SJCRH30 (cell line): ENCODE measurements at regions not wholly inside any gene's neighbourhood (a gene's known extent, or its start where the extent isn't known, plus 50 kb on each side); places are given as distances from the start of the nearest gene placed in this dataset.

Source experiments
- DNase-seq, 2 experiments: peaks; one replicate each; pipeline ENCODE4 v3.0.0-alpha.2; 2015 to 2020
- H3K27ac ChIP-seq: fragments of 250-450 bp; sonication (Bioruptor Pico); 2 replicates; pipeline ENCODE4 v1.5.1; 2020; ENCODE audit warnings: mild to moderate bottlenecking, moderate library complexity
- H3K27me3 ChIP-seq: fragments of 250-450 bp; sonication (Bioruptor Pico); 2 replicates; pipeline ENCODE4 v1.5.1; 2020; ENCODE audit warnings: mild to moderate bottlenecking, moderate library complexity
- H3K36me3 ChIP-seq: fragments of 250-450 bp; sonication (Bioruptor Pico); 2 replicates; pipeline ENCODE4 v1.5.1; 2020; ENCODE audit warnings: mild to moderate bottlenecking, moderate library complexity
- H3K4me1 ChIP-seq: fragments of 250-450 bp; sonication (Bioruptor Pico); 2 replicates; pipeline ENCODE4 v1.5.1; 2020; ENCODE audit warnings: mild to moderate bottlenecking, moderate library complexity
- H3K4me3 ChIP-seq: fragments of 250-450 bp; sonication (Bioruptor Pico); 2 replicates; pipeline ENCODE4 v1.5.1; 2020; ENCODE audit warnings: mild to moderate bottlenecking, moderate library complexity
- H3K9me3 ChIP-seq: fragments of 250-450 bp; sonication (Bioruptor Pico); replicated peaks from 2 replicates; pipeline ENCODE4 v1.5.1; 2020; ENCODE audit warnings: mild to moderate bottlenecking, moderate library complexity

- Histone ChIP-seq H3K4me3 (no peak overlapping the region), H3K4me1 (peaks cover 5% of the 10 kb centered on the region; the same call in 1 of the 2 replicates), H3K36me3 (no peaks in the 10 kb centered on the region), H3K27me3 (no peaks in the 10 kb centered on the region), H3K27ac (no peak overlapping the region), H3K9me3 (0 out of 2 replicates have a peak, but pooled peaks cover 4% of the 10 kb centered on the region)
- DNase-seq = peak; percentile 34 to 73
Measured at GRCh38 chr7:33744293-33745075, 160.9 kb upstream of the BMPER start.

GRCh38 chr7:33745934-33746333, 159.4 kb upstream of the BMPER start:
- no peak for DNase-seq

GRCh38 chr7:33748793-33749192, 156.5 kb upstream of the BMPER start:
- no peaks in the 10 kb centered on the region for H3K36me3 ChIP-seq
- H3K4me1 ChIP-seq = peaks cover 29% of the 10 kb centered on the region
- no peaks in the 10 kb centered on the region for H3K27me3 ChIP-seq
- H3K9me3 ChIP-seq = 0 out of 2 replicates have a peak, but pooled peaks cover 4% of the 10 kb centered on the region
- no peak overlapping the region for H3K27ac ChIP-seq
- no peak overlapping the region for H3K4me3 ChIP-seq
- DNase-seq = peak; percentile 64 to 73

More at GRCh38 chr7:33745934-33746333, 159.4 kb upstream of the BMPER start:
- Histone ChIP-seq H3K9me3 (0 out of 2 replicates have a peak, but pooled peaks cover 4% of the 10 kb centered on the region), H3K4me3 (no peak overlapping the region), H3K36me3 (no peaks in the 10 kb centered on the region), H3K27ac (no peak overlapping the region), H3K27me3 (no peaks in the 10 kb centered on the region), H3K4me1 (peaks cover 16% of the 10 kb centered on the region)

- H3K36me3 ChIP-seq = no peaks in the 10 kb centered on the region
- peak; percentile 38 to 76 for DNase-seq
Measured at GRCh38 chr7:33750177-33750576, 155.2 kb upstream of the BMPER start.

GRCh38 chr7:33751443-33751842, 153.9 kb upstream of the BMPER start:
- Histone ChIP-seq H3K36me3 (no peaks in the 10 kb centered on the region), H3K4me3 (no peak overlapping the region), H3K27me3 (no peaks in the 10 kb centered on the region), H3K4me1 (peaks cover 43% of the 10 kb centered on the region), H3K9me3 (no peaks in the 10 kb centered on the region), H3K27ac (no peak overlapping the region)
- DNase-seq = no peak

More at GRCh38 chr7:33750177-33750576, 155.2 kb upstream of the BMPER start:
- peak overlapping the region; percentile 41 for H3K27ac ChIP-seq
- peaks cover 42% of the 10 kb centered on the region for H3K4me1 ChIP-seq
- H3K9me3 ChIP-seq = no peaks in the 10 kb centered on the region
- no peaks in the 10 kb centered on the region for H3K27me3 ChIP-seq
- no peak overlapping the region for H3K4me3 ChIP-seq

- Histone ChIP-seq H3K36me3 (no peaks in the 10 kb centered on the region), H3K4me3 (no peak overlapping the region), H3K27ac (no peak overlapping the region; the same call in 1 of the 2 replicates), H3K4me1 (peaks cover 43% of the 10 kb centered on the region), H3K9me3 (no peaks in the 10 kb centered on the region), H3K27me3 (no peaks in the 10 kb centered on the region)
- no peak for DNase-seq
Measured at GRCh38 chr7:33753881-33754525, 151.3 kb upstream of the BMPER start.

- H3K4me3 ChIP-seq = no peak overlapping the region
- no peak for DNase-seq
- no peaks in the 10 kb centered on the region for H3K36me3 ChIP-seq
- H3K4me1 ChIP-seq = peaks cover 38% of the 10 kb centered on the region
- no peak overlapping the region; the same call in 1 of the 2 replicates for H3K27ac ChIP-seq
- no peaks in the 10 kb centered on the region for H3K27me3 ChIP-seq
- H3K9me3 ChIP-seq = no peaks in the 10 kb centered on the region
Measured at GRCh38 chr7:33754933-33755928, 150.1 kb upstream of the BMPER start.

- Histone ChIP-seq H3K4me3 (no peak overlapping the region), H3K36me3 (no peaks in the 10 kb centered on the region), H3K27ac (no peak overlapping the region), H3K4me1 (peaks cover 40% of the 10 kb centered on the region), H3K9me3 (no peaks in the 10 kb centered on the region), H3K27me3 (no peaks in the 10 kb centered on the region)
- no peak for DNase-seq
Measured at GRCh38 chr7:33757050-33757449, 148.3 kb upstream of the BMPER start.

- H3K4me1 ChIP-seq = peaks cover 39% of the 10 kb centered on the region
- no peaks in the 10 kb centered on the region for H3K36me3 ChIP-seq
- H3K27ac ChIP-seq = no peak overlapping the region
- DNase-seq = peak in 1 of 2 experiments; percentile 65
- H3K27me3 ChIP-seq = no peaks in the 10 kb centered on the region
- H3K4me3 ChIP-seq = no peak overlapping the region
- no peaks in the 10 kb centered on the region for H3K9me3 ChIP-seq
Measured at GRCh38 chr7:33757563-33758165, 147.7 kb upstream of the BMPER start.

- Histone ChIP-seq H3K27me3 (no peaks in the 10 kb centered on the region), H3K4me1 (peaks cover 33% of the 10 kb centered on the region), H3K27ac (no peak overlapping the region), H3K36me3 (no peaks in the 10 kb centered on the region), H3K4me3 (no peak overlapping the region), H3K9me3 (no peaks in the 10 kb centered on the region)
- no peak for DNase-seq
Measured at GRCh38 chr7:33760146-33760545, 145.2 kb upstream of the BMPER start.

- H3K9me3 ChIP-seq = no peaks in the 10 kb centered on the region
- no peaks in the 10 kb centered on the region for H3K27me3 ChIP-seq
- no peaks in the 10 kb centered on the region for H3K36me3 ChIP-seq
- peaks cover 31% of the 10 kb centered on the region for H3K4me1 ChIP-seq
- peak overlapping the region; percentile 86 for H3K27ac ChIP-seq
- H3K4me3 ChIP-seq = no peak overlapping the region
- DNase-seq = peak in 1 of 2 experiments; percentile 30
Measured at GRCh38 chr7:33760834-33761233, 144.5 kb upstream of the BMPER start.

GRCh38 chr7:33761449-33762080, 143.8 kb upstream of the BMPER start:
- Histone ChIP-seq H3K36me3 (no peaks in the 10 kb centered on the region), H3K27ac (peak overlapping the region; percentile 86), H3K9me3 (no peaks in the 10 kb centered on the region), H3K27me3 (no peaks in the 10 kb centered on the region), H3K4me3 (peak overlapping the region; percentile 28), H3K4me1 (peaks cover 31% of the 10 kb centered on the region)
- DNase-seq = peak; percentile 82 to 85

- no peaks in the 10 kb centered on the region for H3K27me3 ChIP-seq
- peak overlapping the region; percentile 86 for H3K27ac ChIP-seq
- peak; percentile 58 to 88 for DNase-seq
- H3K4me3 ChIP-seq = peak overlapping the region; percentile 28
- H3K4me1 ChIP-seq = peaks cover 31% of the 10 kb centered on the region
- no peaks in the 10 kb centered on the region for H3K36me3 ChIP-seq
- H3K9me3 ChIP-seq = no peaks in the 10 kb centered on the region
Measured at GRCh38 chr7:33762151-33762910, 143.0 kb upstream of the BMPER start.
